ENCODE measurements at regions not wholly inside any gene's neighbourhood (a gene's known extent, or its start where the extent isn't known, plus 50 kb on each side); places are given as distances from the start of the nearest gene placed in this dataset.

- no peak for TF ChIP-seq GATA2 (IDR thresholded peaks at IDR 0.05; ENCODE audit: insufficient read depth, insufficient read length, low read depth, low read length)
- TF ChIP-seq, protein P1, sequence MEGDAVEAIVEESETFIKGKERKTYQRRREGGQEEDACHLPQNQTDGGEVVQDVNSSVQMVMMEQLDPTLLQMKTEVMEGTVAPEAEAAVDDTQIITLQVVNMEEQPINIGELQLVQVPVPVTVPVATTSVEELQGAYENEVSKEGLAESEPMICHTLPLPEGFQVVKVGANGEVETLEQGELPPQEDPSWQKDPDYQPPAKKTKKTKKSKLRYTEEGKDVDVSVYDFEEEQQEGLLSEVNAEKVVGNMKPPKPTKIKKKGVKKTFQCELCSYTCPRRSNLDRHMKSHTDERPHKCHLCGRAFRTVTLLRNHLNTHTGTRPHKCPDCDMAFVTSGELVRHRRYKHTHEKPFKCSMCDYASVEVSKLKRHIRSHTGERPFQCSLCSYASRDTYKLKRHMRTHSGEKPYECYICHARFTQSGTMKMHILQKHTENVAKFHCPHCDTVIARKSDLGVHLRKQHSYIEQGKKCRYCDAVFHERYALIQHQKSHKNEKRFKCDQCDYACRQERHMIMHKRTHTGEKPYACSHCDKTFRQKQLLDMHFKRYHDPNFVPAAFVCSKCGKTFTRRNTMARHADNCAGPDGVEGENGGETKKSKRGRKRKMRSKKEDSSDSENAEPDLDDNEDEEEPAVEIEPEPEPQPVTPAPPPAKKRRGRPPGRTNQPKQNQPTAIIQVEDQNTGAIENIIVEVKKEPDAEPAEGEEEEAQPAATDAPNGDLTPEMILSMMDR (IDR thresholded peaks at IDR 0.05; ENCODE audit: extremely low read depth in 1 of 2, insufficient read depth in 1 of 2, low read depth in 1 of 2, low read length in 2 of 2) = no peak
- TF ChIP-seq MYC (IDR thresholded peaks at IDR 0.05; ENCODE audit: low read depth, low read length) = no peak
- TF ChIP-seq FOS (IDR thresholded peaks at IDR 0.05; ENCODE audit: borderline replicate concordance, insufficient read depth, low read length) = no peak
- TF ChIP-seq POLR2AphosphoS5 (IDR thresholded peaks at IDR 0.05; ENCODE audit: insufficient read depth, low read depth, low read length) = no peak
- Histone ChIP-seq H3K27ac (ENCODE audit: insufficient read depth, low read depth, low read length) (no peak overlapping the region), H3K36me3 (ENCODE audit: control insufficient read depth in 2 of 2, extremely low read depth in 1 of 2, insufficient read depth in 2 of 2, low read length in 2 of 2) (no peaks in the 10 kb centered on the region), H3K4me2 (ENCODE audit: insufficient read depth, low read length) (no peak overlapping the region), H2AFZ (ENCODE audit: low read depth, low read length) (no peak overlapping the region), H3K27me3 (ENCODE audit: control insufficient read depth in 2 of 2, insufficient read depth in 2 of 2, low read length in 2 of 2) (peaks cover 6 to 7% of the 10 kb centered on the region in 2 experiments), H3K9me3 (replicated peaks; ENCODE audit: control insufficient read depth, insufficient read depth, low read length) (no peaks in the 10 kb centered on the region), H3K9ac (replicated peaks; ENCODE audit: extremely low read depth, insufficient read depth, low read length) (no peak overlapping the region), H3K9me1 (replicated peaks; ENCODE audit: control insufficient read depth, extremely low read depth, insufficient read depth, low read length) (no peaks in the 10 kb centered on the region), H4K20me1 (replicated peaks; ENCODE audit: control insufficient read depth, extremely low read depth, insufficient read depth, low read length) (no peaks in the 10 kb centered on the region), H3K4me1 (ENCODE audit: control insufficient read depth, extremely low read depth, insufficient read depth, low read length) (no peaks in the 10 kb centered on the region), H3K79me2 (ENCODE audit: control insufficient read depth, insufficient read depth, low read length) (no peaks in the 10 kb centered on the region), H3K4me3 (replicated peaks in 1 of 3; ENCODE audit: insufficient read depth in 1 of 3, low read depth in 1 of 3, low read length in 3 of 3) (no peak overlapping the region)
- ChIA-PET CTCF (interaction anchor here (2.2 kb wide), 1 partner anchor 10 kb away, joined by 13 read pairs; no protein-coding TSS in a partner anchor), POLR2A (no interaction called here)
- dilution Hi-C loops (cut with MboI; ENCODE audit: extremely low pct_ligation_motif_present, low sequenced_read_pairs) = no loop called here
- intact Hi-C loops (cut with micrococcal nuclease) = no loop called here
- FAIRE-seq = no peak
- BruUV-seq (replicated peaks) = no TSS peak
- DNase-seq (ENCODE audit: low read depth, low spot score) = no peak
These were observed 212.5 kb downstream of the ZFP36L2 start for GRCh38 chr2:43013821-43014345.

DNA sequence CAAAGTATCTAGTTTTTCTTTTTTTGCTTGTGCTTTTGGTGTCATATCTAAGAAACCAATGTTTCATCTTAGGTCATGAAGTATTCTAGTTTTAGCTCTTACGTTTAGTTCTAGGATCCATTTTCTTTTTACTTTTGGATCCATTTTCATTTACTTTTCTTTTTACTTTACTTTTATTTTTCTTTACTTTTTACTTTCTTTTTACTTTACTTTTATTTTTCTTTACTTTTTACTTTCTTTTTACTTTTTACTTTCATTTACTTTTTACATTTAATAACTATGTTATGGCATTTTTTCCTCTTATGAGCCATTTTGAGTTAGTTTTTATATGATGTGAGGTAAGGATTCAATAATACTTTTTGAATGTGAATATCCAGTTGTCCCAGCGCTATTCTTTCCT, 213.4 kb downstream of the ZFP36L2 start:
- Histone ChIP-seq H3K36me3 (ENCODE audit: control insufficient read depth in 2 of 2, extremely low read depth in 1 of 2, insufficient read depth in 2 of 2, low read length in 2 of 2) (no peaks in the 10 kb centered on the region), H3K79me2 (ENCODE audit: control insufficient read depth, insufficient read depth, low read length) (no peaks in the 10 kb centered on the region), H3K9me3 (replicated peaks; ENCODE audit: control insufficient read depth, insufficient read depth, low read length) (no peaks in the 10 kb centered on the region), H3K4me3 (replicated peaks in 1 of 3; ENCODE audit: insufficient read depth in 1 of 3, low read depth in 1 of 3, low read length in 3 of 3) (no peak overlapping the region), H3K4me1 (ENCODE audit: control insufficient read depth, extremely low read depth, insufficient read depth, low read length) (no peaks in the 10 kb centered on the region), H3K27me3 (ENCODE audit: control insufficient read depth in 2 of 2, insufficient read depth in 2 of 2, low read length in 2 of 2) (peaks cover 6 to 7% of the 10 kb centered on the region in 2 experiments), H2AFZ (ENCODE audit: low read depth, low read length) (no peak overlapping the region), H3K4me2 (ENCODE audit: insufficient read depth, low read length) (no peak overlapping the region), H4K20me1 (replicated peaks; ENCODE audit: control insufficient read depth, extremely low read depth, insufficient read depth, low read length) (no peaks in the 10 kb centered on the region), H3K27ac (ENCODE audit: insufficient read depth, low read depth, low read length) (no peak overlapping the region), H3K9ac (replicated peaks; ENCODE audit: extremely low read depth, insufficient read depth, low read length) (no peak overlapping the region), H3K9me1 (replicated peaks; ENCODE audit: control insufficient read depth, extremely low read depth, insufficient read depth, low read length) (no peaks in the 10 kb centered on the region)
- dilution Hi-C loops (cut with MboI; ENCODE audit: extremely low pct_ligation_motif_present, low sequenced_read_pairs) (no loop called here), intact Hi-C loops (cut with micrococcal nuclease) (no loop called here)
- ChIA-PET POLR2A (no interaction called here), CTCF (interaction anchor here (2.2 kb wide), 1 partner anchor 11 kb away, joined by 13 read pairs; no protein-coding TSS in a partner anchor)
- FAIRE-seq = no peak
- BruUV-seq (replicated peaks) = no TSS peak
- TF ChIP-seq GATA2 (IDR thresholded peaks at IDR 0.05; ENCODE audit: insufficient read depth, insufficient read length, low read depth, low read length) (no peak), MYC (IDR thresholded peaks at IDR 0.05; ENCODE audit: low read depth, low read length) (no peak), FOS (IDR thresholded peaks at IDR 0.05; ENCODE audit: borderline replicate concordance, insufficient read depth, low read length) (no peak), POLR2A (IDR thresholded peaks at IDR 0.05; ENCODE audit: low read depth, low read length) (no peak), JUN (IDR thresholded peaks at IDR 0.05; ENCODE audit: borderline replicate concordance, insufficient read depth, insufficient read length, low read depth) (no peak), EZH2 (IDR thresholded peaks at IDR 0.05; ENCODE audit: borderline replicate concordance, low read depth, low read length, severe bottlenecking) (no peak), MAX (IDR thresholded peaks at IDR 0.05; ENCODE audit: insufficient read depth, insufficient read length) (no peak), POLR2AphosphoS5 (IDR thresholded peaks at IDR 0.05; ENCODE audit: insufficient read depth, low read depth, low read length) (no peak)
- TF ChIP-seq, protein P1 (IDR thresholded peaks at IDR 0.05; ENCODE audit: extremely low read depth in 1 of 2, insufficient read depth in 1 of 2, low read depth in 1 of 2, low read length in 2 of 2) = no peak
- no peak for DNase-seq (ENCODE audit: low read depth, low spot score)

All from endothelial cell of umbilical vein (primary cell).